C4-2B (cell line): ENCODE measurements at regions not wholly inside any gene's neighbourhood (a gene's known extent, or its start where the extent isn't known, plus 50 kb on each side); places are given as distances from the start of the nearest gene placed in this dataset.

Experiments used
- CTCF ChIP-seq: fragments of 450-650 bp; conservative IDR thresholded peaks from 2 replicates; pipeline ENCODE4 v1.5.1; 2017; ENCODE audit warnings: mild to moderate bottlenecking
- ZFX ChIP-seq: fragments of 450-650 bp; IDR thresholded peaks from 2 replicates; pipeline ENCODE4 v1.6.1; 2017

GRCh38 chr7:46847126-46847525, 734.8 kb downstream of the TNS3 start:
- TF ChIP-seq CTCF (no peak), ZFX (no peak)
